ENCODE measurements at regions not wholly inside any gene's neighbourhood (a gene's known extent, or its start where the extent isn't known, plus 50 kb on each side); places are given as distances from the start of the nearest gene placed in this dataset.
"Not testable (repeated sequence)": the region's sequence is repeated elsewhere in the genome, so short reads cannot be mapped to it uniquely, and the experiment has no call there.

GRCh38 chr7:79709574-79710409 lies 256.3 kb upstream of the MAGI2 start:
- DNase-seq = no peak

GRCh38 chr7:79702116-79702515 lies 248.6 kb upstream of the MAGI2 start:
- no peak for DNase-seq

- no peak for DNase-seq
Observed at GRCh38 chr7:79692015-79692414, 238.5 kb upstream of the MAGI2 start.

GRCh38 chr7:79691074-79691473 lies 237.6 kb upstream of the MAGI2 start:
- DNase-seq = no peak

GRCh38 chr7:79684384-79684783 lies 230.9 kb upstream of the MAGI2 start:
- no peak for DNase-seq

- no peak for DNase-seq
Observed at GRCh38 chr7:79683916-79684315, 230.4 kb upstream of the MAGI2 start.

GRCh38 chr7:79683185-79683890 lies 229.9 kb upstream of the MAGI2 start:
- no peak for DNase-seq

GRCh38 chr7:79681454-79681853 lies 228.0 kb upstream of the MAGI2 start:
- no peak for DNase-seq

GRCh38 chr7:79673969-79674368 lies 220.5 kb upstream of the MAGI2 start:
- DNase-seq = no peak

GRCh38 chr7:79673421-79673820 lies 220.0 kb upstream of the MAGI2 start:
- DNase-seq = no peak

GRCh38 chr7:79668292-79668691 lies 214.8 kb upstream of the MAGI2 start:
- no peak for DNase-seq

GRCh38 chr7:79666472-79666871 lies 213.0 kb upstream of the MAGI2 start:
- DNase-seq = no peak

GRCh38 chr7:79664884-79665676 lies 211.6 kb upstream of the MAGI2 start:
- no peak for DNase-seq

- no peak for DNase-seq
Observed at GRCh38 chr7:79658304-79658703, 204.8 kb upstream of the MAGI2 start.

- DNase-seq = no peak
Observed at GRCh38 chr7:79653136-79653631, 199.7 kb upstream of the MAGI2 start.

- no peak for DNase-seq
Observed at GRCh38 chr7:79652619-79653018, 199.2 kb upstream of the MAGI2 start.

GRCh38 chr7:79647711-79648110 lies 194.2 kb upstream of the MAGI2 start:
- DNase-seq = no peak

- DNase-seq = no peak
Observed at GRCh38 chr7:79646278-79646677, 192.8 kb upstream of the MAGI2 start.

- DNase-seq = no peak
Observed at GRCh38 chr7:79636849-79637248, 183.4 kb upstream of the MAGI2 start.

- DNase-seq = not testable (repeated sequence)
Observed at GRCh38 chr7:79625921-79626320, 172.5 kb upstream of the MAGI2 start.

- no peak for DNase-seq
Observed at GRCh38 chr7:79624336-79624735, 170.9 kb upstream of the MAGI2 start.

GRCh38 chr7:79622781-79623180 lies 169.3 kb upstream of the MAGI2 start:
- no peak for DNase-seq

- DNase-seq = no peak
Observed at GRCh38 chr7:79620291-79620690, 166.8 kb upstream of the MAGI2 start.

Data from right forelimb (tissue), 1 donor.